ENCODE measurements at regions not wholly inside any gene's neighbourhood (a gene's known extent, or its start where the extent isn't known, plus 50 kb on each side); places are given as distances from the start of the nearest gene placed in this dataset.

DNA sequence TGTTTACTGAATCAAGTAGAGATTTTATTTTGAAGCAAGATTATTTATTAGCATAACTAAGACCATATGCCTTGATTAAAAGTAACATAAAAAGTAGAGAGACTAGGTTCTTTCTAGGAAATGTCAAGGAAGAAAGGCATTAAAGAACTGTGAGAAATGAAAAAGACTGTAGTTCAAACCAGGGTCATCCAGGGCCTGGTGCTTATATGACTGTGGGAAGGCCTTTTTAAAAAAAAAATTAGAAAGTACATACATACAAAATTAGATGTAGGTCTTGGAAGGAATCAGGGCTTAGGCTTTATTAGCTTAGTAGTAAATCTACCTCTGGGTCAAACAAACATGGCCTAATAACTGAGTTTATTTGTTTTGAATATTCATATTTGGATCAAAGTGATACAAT lies 173.9 kb upstream of the TBL1XR1 start:
- TF ChIP-seq CTCF (IDR thresholded peaks at IDR 0.05; ENCODE audit: extremely low read depth in 1 of 2, insufficient read depth in 1 of 2, low read depth in 1 of 2, low read length in 2 of 2) = no peak
- TF ChIP-seq MYC (IDR thresholded peaks at IDR 0.05; ENCODE audit: low read depth, low read length) = no peak
